Left lung (tissue), 4 donors: ENCODE measurements at regions not wholly inside any gene's neighbourhood (a gene's known extent, or its start where the extent isn't known, plus 50 kb on each side); places are given as distances from the start of the nearest gene placed in this dataset.

Source experiments
- ATAC-seq: fragments of 200-7000 bp; cut with Tn5 transposase; one replicate; pipeline ENCODE4 v1.9.1; 2020; ENCODE audit warnings: moderate library complexity
- DNase-seq, 4 donors: peaks; one replicate each; pipeline ENCODE4 v3.0.0-alpha.2; 2013 to 2020
- H3K27ac ChIP-seq, 2 donors: fragments of 200-600 bp; sonication (generic) in 1 of 2; one replicate each; pipeline versions ENCODE4 v1.5.0 to v1.8.0; 2020 to 2021
- H3K27me3 ChIP-seq, 2 donors: fragments of 200-600 bp; sonication (generic) in 1 of 2; one replicate each; pipeline versions ENCODE4 v1.5.0 to v1.8.0; 2020 to 2021
- H3K36me3 ChIP-seq, 2 donors: fragments of 200-600 bp; sonication (generic) in 1 of 2; one replicate each; pipeline versions ENCODE4 v1.5.0 to v1.8.0; 2020 to 2021
- H3K4me1 ChIP-seq, 2 donors: fragments of 200-600 bp; one replicate each; pipeline ENCODE4 v1.8.0; 2021
- H3K4me3 ChIP-seq, 2 donors: fragments of 200-600 bp; sonication (generic) in 1 of 2; one replicate each; pipeline versions ENCODE4 v1.5.0 to v1.8.0; 2020 to 2021; ENCODE audit warnings: mild to moderate bottlenecking in 1 of 2
- H3K9me3 ChIP-seq, 2 donors: fragments of 200-600 bp; sonication (generic) in 1 of 2; one replicate each; pipeline versions ENCODE4 v1.5.0 to v1.8.0; 2020 to 2021
- intact Hi-C, 2 donors: fragments of 100-400 bp; cut with DNase I; formaldehyde crosslinking; loops; one replicate each; pipeline versions ENCODE4 v1.11.2 to v1.14.2; 2022
- TF ChIP-seq, protein P1 (sequence below), 2 donors: fragments of 200-600 bp; sonication (generic) in 1 of 2; IDR thresholded peaks; one replicate each; pipeline versions ENCODE4 v1.5.0 to v1.8.0; 2021; ENCODE audit warnings: antibody characterized with exemption in 2 of 2
- donor health status: DM: no; HTN: yes; CAD: no.
- donor health status: DM: no; HTN: no; CAD: no.

DNA sequence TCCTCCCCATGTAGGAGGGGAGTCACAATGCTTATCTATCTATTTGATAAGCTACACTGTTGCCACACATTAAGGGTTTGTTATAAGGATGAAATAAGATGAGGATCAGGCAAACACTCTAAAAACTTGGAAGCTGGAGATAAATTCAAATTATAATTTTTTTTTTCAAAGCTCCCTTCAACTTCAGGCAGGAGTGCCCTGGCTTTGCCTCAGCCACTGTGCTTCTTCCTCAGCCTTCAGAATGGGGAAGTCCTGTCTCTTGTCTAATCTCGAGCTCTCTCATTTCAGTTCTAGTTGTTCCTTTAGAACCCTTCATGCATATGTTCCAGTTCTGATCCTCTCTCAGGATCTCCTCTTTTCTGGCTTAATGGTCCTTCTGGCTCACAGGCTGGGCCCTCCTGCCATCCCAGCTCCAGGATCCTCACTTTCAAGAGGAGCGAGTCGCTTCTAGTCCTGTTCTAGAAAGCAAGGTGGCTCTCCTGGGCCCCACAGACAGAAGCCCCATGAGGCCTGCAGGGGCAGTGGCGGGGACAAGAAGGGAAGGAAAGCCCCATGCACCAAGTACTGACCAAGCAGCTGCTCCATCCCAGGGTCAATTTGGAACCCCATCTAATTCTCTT, 164.3 kb downstream of the VEGFA start:
- intact Hi-C loops = no loop called here
- H3K27me3 ChIP-seq = no peaks in the 10 kb centered on the region
- ATAC-seq (no peak), DNase-seq (peak in 1 of 4 donors; percentile 24)
- H3K4me1 ChIP-seq = no peaks in the 10 kb centered on the region
- TF ChIP-seq, protein P1, sequence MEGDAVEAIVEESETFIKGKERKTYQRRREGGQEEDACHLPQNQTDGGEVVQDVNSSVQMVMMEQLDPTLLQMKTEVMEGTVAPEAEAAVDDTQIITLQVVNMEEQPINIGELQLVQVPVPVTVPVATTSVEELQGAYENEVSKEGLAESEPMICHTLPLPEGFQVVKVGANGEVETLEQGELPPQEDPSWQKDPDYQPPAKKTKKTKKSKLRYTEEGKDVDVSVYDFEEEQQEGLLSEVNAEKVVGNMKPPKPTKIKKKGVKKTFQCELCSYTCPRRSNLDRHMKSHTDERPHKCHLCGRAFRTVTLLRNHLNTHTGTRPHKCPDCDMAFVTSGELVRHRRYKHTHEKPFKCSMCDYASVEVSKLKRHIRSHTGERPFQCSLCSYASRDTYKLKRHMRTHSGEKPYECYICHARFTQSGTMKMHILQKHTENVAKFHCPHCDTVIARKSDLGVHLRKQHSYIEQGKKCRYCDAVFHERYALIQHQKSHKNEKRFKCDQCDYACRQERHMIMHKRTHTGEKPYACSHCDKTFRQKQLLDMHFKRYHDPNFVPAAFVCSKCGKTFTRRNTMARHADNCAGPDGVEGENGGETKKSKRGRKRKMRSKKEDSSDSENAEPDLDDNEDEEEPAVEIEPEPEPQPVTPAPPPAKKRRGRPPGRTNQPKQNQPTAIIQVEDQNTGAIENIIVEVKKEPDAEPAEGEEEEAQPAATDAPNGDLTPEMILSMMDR (IDR thresholded peaks at IDR 0.05) = no peak
- no peaks in the 10 kb centered on the region for H3K36me3 ChIP-seq
- H3K4me3 ChIP-seq = no peak overlapping the region
- no peaks in the 10 kb centered on the region for H3K9me3 ChIP-seq
- no peak overlapping the region for H3K27ac ChIP-seq

DNA sequence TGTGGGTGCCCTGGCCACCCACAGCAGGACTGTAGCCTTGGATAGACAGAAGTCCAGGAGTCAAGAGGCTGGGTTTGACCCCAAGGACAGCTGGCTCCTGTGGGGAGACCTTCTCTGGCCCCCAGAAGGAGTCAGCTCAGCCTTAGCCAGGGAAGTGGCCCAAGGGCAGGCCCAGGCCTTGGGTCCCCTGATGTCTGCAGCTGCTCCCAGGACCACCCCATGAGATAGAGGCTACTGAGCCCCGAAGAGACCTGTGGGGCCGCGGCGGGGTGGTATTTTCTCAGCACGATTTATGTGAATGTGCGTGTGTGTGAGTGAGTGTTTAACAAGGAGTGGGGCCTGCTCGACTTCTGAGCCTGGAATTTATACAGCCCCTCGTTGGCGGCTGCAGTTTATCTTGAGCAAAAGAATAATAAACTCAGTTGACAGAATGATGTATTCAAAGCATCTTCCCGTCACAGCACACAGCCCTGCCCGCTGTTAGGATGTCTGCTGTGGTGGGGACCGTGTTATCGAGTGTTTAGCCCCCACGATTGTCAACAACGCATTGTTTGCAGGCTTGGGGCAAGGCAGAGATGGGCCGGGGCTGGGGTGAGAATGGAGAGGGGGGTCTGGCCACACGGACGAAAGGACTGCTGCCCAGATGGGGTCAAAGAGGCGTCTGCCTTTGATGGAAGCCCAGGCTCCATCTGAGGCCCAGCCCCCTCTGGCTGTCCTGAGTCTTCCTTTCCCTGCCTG, 163.3 kb downstream of the VEGFA start:
- TF ChIP-seq, protein P1 (IDR thresholded peaks at IDR 0.05) = no peak
- no peaks in the 10 kb centered on the region for H3K36me3 ChIP-seq
- H3K4me3 ChIP-seq = no peak overlapping the region
- no peaks in the 10 kb centered on the region for H3K27me3 ChIP-seq
- no peaks in the 10 kb centered on the region for H3K4me1 ChIP-seq
- H3K9me3 ChIP-seq = no peaks in the 10 kb centered on the region
- no peak for ATAC-seq
- H3K27ac ChIP-seq = no peak overlapping the region
- intact Hi-C loops = no loop called here
- DNase-seq = peak in 2 of 4 donors; percentile 29 to 58

DNA sequence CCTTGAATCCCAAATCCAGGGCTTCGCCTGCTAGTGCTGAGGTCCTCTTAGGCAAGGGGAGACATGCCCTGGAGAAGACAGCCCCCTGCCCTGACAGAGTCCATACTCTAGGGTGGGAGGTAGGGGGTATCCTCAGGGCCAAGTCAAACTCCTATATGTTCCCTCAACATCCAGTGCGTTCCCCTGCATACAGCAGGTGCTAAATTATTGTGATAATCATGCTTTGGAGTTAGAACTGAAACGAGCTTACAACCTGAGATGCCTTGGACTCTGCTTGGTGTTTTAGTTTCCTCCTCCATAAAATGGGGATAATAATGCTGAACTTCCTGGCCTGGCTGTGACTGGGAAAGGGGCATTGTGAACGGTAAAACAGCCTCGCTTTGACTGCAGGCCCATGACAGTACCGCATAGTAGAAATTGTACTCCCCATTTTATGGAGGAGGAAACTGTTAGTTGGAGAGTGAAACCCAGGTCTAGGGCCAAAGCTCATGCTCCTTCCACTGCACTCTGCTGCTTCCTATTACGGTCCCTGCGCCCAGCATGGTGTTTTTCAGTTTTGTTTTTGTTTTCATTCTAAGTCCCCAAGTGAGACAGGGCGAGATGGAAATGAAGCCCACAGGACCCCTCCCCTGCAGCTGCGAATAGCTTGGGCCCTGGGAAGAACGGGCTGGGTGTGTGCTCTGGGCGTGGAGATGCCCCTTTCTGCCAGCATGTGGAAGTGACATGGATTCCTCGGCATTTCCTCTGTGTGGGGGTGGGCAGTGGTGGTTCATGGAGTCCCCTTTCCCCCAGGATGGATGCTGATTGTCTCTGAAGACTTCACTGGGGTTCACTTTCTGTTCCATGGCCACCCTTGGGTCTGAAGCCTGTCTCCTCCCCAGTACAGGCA, 162.5 kb downstream of the VEGFA start:
- Histone ChIP-seq H3K27me3 (no peaks in the 10 kb centered on the region), H3K36me3 (no peaks in the 10 kb centered on the region), H3K27ac (no peak overlapping the region), H3K4me3 (no peak overlapping the region), H3K4me1 (peaks cover under 1 to 4% of the 10 kb centered on the region in 2 donors), H3K9me3 (no peaks in the 10 kb centered on the region)
- ATAC-seq (no peak), DNase-seq (no peak)
- TF ChIP-seq, protein P1 (IDR thresholded peaks at IDR 0.05) = no peak
- intact Hi-C loops = no loop called here

DNA sequence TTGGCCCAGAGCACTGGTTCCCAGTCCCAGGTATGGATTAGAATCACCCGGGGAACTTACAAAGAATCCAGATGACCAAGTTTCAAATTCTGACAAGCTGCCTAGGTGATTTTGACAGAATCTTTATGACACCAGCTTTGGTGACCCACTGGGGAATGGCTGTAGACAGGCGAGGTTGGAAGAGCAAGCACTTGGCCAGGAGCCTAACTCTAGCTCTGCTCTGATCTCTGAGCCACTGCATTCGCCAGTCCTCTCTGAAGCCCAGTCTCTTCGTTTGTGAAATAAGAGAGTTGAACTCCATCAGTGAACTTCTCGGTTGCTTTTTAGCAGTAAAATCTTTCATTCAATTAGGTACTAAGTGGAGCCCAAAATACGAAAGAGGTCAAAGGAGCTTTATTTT, 161.2 kb downstream of the VEGFA start:
- no peak for ATAC-seq

More for the DNA sequence above, 161.2 kb downstream of the VEGFA start:
- no peak overlapping the region for H3K27ac ChIP-seq
- no peak for DNase-seq
- no peaks in the 10 kb centered on the region for H3K27me3 ChIP-seq
- intact Hi-C loops = no loop called here
- H3K9me3 ChIP-seq = no peaks in the 10 kb centered on the region
- no peak overlapping the region for H3K4me3 ChIP-seq
- H3K36me3 ChIP-seq = no peaks in the 10 kb centered on the region
- TF ChIP-seq, protein P1 (IDR thresholded peaks at IDR 0.05) = no peak
- peaks cover 2 to 16% of the 10 kb centered on the region in 2 donors for H3K4me1 ChIP-seq
